T-helper 2 cell treated with Interferon-gamma antibody and Interleukin-4, amounts not matched to agents 100 ng/mL and 5 ng/mL, for 36 hours (primary cell): ENCODE measurements at regions not wholly inside any gene's neighbourhood (a gene's known extent, or its start where the extent isn't known, plus 50 kb on each side); places are given as distances from the start of the nearest gene placed in this dataset.

Source experiments
- intact Hi-C: fragments of 100-400 bp; cut with micrococcal nuclease; formaldehyde crosslinking; loops from one replicate; pipeline ENCODE4 v1.15.1; 2023

DNA sequence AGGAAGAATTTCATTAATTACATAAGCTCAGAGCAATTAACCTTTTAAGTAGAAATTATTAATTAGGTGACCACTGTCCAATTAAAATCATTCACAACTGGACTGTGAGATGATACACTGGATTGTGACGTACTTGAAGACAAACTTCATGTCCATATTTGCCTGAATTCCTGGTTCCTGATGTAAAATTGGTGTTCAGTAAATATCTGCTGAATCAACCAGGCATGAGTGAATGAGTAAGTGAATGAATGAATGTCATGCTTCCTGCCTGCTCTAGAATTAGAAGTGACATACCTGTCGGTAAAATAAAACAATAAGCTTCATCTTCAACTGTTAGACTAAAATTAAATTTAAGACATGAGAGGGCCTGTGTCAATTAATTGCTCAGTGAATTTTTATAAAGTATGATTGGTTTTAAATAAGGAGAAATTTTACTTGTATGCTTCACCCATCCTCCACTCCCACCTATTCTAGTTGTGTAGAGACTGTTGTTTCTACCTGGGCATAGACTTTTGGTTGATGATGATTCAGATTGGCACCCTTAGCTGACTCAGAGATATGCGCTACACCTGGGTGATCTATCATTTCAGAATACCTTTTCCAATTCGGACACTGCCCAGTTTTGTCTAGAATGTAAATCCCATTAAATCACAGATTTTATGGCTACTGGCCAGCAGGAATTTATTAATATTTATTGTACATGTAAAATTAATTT, 56.9 kb upstream of the PTGS2 start:
- intact Hi-C loops, result loop anchor here (5.0 to 10.0 kb wide), 2 partner anchors 55 to 332 kb away; partner anchors contain the start of gene PTGS2

GRCh38 chr1:186735463-186735862, 55.2 kb upstream of the PTGS2 start:
- intact Hi-C loops, result loop anchor here (5.0 to 10.0 kb wide), 2 partner anchors 53 to 331 kb away; partner anchors contain the start of gene PTGS2

GRCh38 chr1:186730951-186731729, 50.9 kb upstream of the PTGS2 start:
- intact Hi-C loops, result loop anchor here (10.0 kb wide), 1 partner anchor 326 kb away; no protein-coding TSS in a partner anchor
